ENCODE measurements at regions not wholly inside any gene's neighbourhood (a gene's known extent, or its start where the extent isn't known, plus 50 kb on each side); places are given as distances from the start of the nearest gene placed in this dataset.
"Not testable (repeated sequence)": the region's sequence is repeated elsewhere in the genome, so short reads cannot be mapped to it uniquely, and the experiment has no call there.

DNA sequence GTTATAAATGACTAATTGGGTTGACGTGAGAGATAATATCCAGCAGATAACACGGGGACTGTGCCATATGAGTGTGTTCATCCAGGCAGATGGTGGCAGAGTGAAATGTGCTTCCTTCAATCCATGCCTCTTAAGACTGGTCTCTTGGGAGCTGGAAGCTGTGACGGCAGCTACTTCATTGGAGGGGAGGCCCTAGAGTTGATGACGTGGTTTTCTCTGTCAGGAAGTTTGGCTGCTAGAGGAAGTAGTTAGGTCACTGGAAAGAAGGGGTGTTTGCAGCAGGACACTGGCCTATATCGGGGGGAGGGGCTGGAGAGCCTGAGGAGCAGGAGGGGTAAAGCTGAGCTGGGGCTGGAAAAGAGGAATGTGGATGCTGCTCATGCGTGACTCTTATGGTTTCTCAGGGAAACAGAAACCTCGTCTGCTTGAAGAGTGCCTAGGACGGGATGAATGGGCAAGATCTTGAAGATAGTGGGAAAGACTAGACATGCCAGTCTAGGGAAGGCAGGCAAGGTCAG lies 3051.6 kb downstream of the RPIA start:
- not testable (repeated sequence) for DNase-seq (ENCODE audit: low read depth); H3K4me3 ChIP-seq (ENCODE audit: control insufficient read depth, low read depth, low read length)

DNA sequence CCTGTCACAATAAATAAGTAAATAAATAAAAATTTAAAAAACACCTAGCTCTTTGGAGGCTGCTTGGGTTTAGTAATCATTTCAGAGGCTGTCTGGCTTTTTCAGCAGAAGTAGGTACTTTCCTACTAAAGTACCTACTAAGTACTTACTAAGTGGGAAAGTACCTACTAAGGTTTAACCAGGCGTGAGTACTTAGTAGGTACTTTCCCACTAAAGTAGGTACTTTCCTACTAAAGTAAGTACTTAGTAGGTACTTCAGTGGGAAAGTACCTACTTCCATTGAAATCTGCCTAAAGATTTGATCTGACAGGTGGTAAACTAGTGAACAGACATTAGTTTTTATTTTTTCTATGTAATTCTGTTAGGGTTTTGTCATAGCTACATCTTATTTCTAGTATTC lies 3052.4 kb downstream of the RPIA start:
- H3K4me3 ChIP-seq (ENCODE audit: control insufficient read depth, low read depth, low read length); DNase-seq (ENCODE audit: low read depth): not testable (repeated sequence)

DNA sequence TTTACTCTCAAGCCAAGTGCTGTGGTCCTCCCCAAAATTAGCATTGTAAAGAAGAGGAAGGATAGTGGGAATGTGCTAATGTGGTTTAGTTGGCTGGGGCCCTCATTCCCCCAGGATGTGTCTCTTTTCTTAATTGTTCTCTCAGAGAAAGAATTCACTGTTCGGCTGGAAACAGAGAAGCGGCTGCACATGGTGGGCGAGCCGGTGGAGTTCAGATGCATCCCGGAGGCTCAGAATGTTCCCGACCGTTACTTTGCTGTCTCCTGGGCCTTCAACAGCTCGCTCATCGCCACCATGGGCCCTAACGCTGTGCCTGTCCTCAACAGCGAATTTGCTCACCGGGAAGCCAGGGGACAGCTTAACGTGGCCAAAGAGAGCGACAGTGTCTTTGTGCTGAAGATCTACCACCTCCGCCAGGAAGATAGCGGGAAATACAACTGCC lies 3053.2 kb downstream of the RPIA start:
- DNase-seq (ENCODE audit: low read depth), result not testable (repeated sequence)

DNA sequence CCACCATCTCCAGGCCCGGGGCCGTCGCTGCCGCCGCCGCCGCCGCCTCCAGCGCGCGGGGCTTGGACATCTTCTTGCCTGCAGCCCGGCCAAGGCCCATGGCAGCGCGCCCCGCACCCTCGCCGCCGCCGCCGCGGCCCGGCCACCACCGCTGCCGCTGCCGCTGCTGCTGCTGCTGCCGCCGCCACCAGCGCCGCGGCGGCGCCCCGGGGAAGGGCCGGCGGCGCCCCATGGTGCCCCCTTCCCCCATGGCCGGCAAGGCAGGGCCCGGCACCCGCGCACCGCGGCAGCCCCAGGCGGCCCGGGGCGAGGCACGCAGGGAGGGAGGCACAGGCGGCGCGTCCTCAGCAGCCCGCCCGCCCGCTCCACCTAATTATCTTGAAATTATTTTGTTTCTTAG lies 3057.4 kb downstream of the RPIA start:
- H3K4me3 ChIP-seq (ENCODE audit: control insufficient read depth, low read depth, low read length), result no peak overlapping the region
- DNase-seq (ENCODE audit: low read depth), result no peak
- TF ChIP-seq, protein P1, sequence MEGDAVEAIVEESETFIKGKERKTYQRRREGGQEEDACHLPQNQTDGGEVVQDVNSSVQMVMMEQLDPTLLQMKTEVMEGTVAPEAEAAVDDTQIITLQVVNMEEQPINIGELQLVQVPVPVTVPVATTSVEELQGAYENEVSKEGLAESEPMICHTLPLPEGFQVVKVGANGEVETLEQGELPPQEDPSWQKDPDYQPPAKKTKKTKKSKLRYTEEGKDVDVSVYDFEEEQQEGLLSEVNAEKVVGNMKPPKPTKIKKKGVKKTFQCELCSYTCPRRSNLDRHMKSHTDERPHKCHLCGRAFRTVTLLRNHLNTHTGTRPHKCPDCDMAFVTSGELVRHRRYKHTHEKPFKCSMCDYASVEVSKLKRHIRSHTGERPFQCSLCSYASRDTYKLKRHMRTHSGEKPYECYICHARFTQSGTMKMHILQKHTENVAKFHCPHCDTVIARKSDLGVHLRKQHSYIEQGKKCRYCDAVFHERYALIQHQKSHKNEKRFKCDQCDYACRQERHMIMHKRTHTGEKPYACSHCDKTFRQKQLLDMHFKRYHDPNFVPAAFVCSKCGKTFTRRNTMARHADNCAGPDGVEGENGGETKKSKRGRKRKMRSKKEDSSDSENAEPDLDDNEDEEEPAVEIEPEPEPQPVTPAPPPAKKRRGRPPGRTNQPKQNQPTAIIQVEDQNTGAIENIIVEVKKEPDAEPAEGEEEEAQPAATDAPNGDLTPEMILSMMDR (conservative IDR thresholded peaks at IDR 0.05; ENCODE audit: control insufficient read depth, insufficient read depth, low read depth, low read length), result no peak

More for the DNA sequence above, 3053.2 kb downstream of the RPIA start:
- not testable (repeated sequence) for H3K4me3 ChIP-seq (ENCODE audit: control insufficient read depth, low read depth, low read length)

DNA sequence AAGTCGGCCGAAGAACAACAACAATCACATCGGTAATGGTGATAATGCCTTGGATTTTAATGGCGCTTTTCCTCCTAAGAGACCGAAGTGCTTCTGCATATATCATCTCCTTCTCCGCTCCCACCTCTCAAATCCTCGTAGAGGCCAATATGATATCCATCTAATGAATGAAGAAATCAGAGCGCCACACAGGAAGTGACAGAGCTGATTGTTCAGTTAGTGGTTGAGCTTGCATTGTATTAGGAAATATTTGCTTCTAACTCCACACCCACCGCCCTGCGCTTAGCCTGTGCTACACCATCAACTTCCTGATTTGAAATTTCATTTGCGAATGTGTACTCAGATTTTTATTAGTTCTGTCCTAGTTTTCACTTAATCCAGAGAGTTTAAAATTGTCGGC lies 3058.2 kb downstream of the RPIA start:
- not testable (repeated sequence) for H3K4me3 ChIP-seq (ENCODE audit: control insufficient read depth, low read depth, low read length); DNase-seq (ENCODE audit: low read depth)

DNA sequence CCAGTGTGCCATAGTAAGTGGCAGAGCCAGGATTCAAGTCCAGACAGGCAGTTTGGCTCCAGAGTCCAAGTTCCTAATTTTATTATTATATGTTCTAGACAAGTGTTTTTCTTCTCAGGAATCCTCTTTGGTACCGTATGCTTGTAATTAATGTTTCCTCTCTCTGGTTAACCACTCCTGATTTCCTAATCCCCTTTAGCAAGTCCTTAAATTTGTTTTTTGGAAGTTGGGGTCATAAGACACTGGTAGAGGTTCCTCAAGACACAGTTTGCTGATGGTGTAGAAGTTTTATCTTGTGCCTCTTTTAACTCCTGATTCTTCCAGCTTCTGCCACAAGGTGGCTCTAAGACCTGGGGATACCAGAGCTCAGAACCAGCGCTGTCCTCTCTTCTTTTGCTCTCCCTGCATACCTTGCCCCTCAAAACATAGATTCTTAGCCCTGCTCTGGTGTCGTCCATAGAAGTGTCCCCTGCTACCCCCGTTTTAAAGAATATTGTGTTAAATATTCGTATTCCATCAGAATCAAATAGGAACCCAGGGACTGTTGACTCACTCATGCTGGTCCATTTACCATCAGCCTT lies 3068.0 kb downstream of the RPIA start:
- not testable (repeated sequence) for DNase-seq (ENCODE audit: low read depth); H3K4me3 ChIP-seq (ENCODE audit: control insufficient read depth, low read depth, low read length)
- TF ChIP-seq, protein P1 (conservative IDR thresholded peaks at IDR 0.05; ENCODE audit: control insufficient read depth, insufficient read depth, low read depth, low read length), result peak; percentile 2

DNA sequence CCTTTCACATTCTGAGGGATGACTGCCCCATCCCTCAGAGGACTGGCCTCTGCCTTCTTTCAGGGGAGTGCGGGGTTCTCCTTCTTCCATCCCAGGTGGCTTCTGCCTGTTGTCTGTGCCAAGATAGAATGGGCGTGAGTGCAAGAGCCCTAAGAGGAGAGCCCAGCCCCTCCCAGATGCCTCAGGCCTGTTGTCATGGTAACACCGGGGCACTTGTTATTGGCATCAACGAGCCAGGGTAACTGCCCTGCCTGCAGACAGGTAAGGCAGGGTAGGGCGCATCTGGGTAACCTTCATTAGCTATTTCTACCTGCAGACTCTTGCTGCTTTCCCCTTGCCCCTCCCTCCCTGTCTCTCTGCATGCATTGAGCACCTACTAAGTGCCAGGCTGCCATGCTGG lies 3069.2 kb downstream of the RPIA start:
- DNase-seq (ENCODE audit: low read depth); H3K4me3 ChIP-seq (ENCODE audit: control insufficient read depth, low read depth, low read length): not testable (repeated sequence)

DNA sequence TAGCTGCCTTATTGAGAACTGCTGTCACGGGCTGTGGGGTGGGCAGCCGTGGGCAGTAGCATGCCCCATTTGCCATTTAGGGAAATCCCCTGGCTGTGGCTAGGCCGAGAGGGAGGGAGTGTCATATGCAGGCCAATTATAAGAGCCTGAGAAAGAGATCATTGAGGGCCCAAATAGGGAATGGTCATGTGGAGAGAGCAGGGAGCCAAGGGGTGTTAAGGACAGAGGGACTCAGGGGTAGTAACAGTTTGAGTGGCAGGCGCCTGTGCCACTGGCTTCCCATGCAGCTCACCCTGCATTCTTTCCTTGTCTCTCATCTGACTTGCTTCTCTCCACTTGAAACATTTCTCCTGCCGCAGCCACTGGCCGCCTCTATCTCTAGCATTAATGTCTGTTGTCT lies 3070.8 kb downstream of the RPIA start:
- not testable (repeated sequence) for H3K4me3 ChIP-seq (ENCODE audit: control insufficient read depth, low read depth, low read length); DNase-seq (ENCODE audit: low read depth)

DNA sequence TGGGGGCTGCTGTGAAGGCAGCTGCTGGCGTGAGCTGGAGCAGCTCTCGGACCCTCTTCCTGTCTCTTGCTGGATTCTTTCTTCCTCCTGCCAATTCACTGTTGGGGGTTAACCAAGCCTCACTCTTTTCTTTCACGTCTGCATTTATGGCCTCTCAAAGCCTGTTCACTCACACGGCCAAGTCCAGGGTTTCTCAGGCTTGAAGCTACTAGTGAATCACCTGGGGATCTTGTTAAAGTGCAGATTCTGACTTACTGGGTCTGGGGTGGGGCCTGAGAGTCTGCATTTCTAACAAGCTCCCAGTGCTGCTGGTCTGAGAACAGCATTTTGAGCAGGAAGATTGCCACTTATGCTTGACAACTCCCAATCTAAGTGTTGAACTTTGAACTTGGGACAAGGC lies 3072.2 kb downstream of the RPIA start:
- DNase-seq (ENCODE audit: low read depth); H3K4me3 ChIP-seq (ENCODE audit: control insufficient read depth, low read depth, low read length): not testable (repeated sequence)

DNA sequence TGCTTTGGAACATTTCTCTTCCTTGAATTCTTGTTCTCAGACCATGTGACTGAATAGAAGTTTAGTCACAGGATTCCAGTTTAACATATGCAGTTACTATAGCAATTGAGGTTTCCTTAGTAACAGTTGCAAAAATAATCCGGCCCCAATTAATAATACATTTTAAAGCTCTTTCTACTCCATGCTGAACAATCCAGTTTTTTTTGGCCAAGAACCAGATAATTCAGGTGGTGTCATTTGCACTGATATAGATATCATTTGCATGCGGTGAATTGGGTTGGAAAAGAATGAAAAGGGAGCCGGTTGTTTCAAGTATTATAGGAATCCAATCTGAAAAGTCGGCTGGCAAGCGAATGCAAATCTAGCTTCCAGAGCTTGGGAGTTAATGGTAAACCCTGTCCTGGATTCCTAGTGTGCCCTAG lies 3073.1 kb downstream of the RPIA start:
- peak; percentile 22 for DNase-seq (ENCODE audit: low read depth)
- H3K4me3 ChIP-seq (ENCODE audit: control insufficient read depth, low read depth, low read length), result not testable (repeated sequence)

DNA sequence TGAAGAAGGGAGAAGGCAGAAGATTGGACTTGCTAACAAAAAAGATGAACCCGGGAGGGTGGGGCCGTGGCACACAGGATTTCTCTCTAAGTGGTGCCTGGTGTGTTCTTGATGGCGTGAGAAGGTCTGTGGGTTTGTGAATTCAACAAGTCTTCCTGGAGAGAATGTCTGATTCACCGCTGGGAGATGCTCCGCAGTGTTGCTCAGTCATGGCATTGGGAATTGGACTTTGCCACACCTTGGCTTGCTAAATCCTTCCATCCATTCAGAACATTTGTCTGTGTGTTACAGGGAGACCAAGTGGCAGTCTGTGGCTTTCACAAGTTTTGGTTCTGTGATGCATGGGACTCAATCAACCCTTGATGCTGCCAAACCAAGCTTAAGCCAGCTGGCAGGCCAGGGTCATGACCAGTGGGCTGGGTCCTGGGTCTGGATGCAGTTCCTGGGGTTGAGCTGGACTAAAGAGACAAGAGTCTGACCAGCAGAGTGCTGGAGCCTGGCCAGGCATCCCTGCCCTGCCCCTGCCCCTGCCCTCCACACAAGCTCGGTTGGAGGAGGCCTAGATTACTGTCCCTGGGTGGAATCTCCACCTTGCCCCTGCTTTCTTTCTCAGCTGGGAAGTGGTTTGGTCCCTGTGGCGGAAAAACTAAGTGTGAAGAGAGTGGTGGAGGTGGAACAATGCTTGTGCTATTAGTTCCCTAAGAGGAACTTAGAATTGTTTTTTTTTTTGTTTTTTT lies 3073.7 kb downstream of the RPIA start:
- H3K4me3 ChIP-seq (ENCODE audit: control insufficient read depth, low read depth, low read length); DNase-seq (ENCODE audit: low read depth): not testable (repeated sequence)

DNA sequence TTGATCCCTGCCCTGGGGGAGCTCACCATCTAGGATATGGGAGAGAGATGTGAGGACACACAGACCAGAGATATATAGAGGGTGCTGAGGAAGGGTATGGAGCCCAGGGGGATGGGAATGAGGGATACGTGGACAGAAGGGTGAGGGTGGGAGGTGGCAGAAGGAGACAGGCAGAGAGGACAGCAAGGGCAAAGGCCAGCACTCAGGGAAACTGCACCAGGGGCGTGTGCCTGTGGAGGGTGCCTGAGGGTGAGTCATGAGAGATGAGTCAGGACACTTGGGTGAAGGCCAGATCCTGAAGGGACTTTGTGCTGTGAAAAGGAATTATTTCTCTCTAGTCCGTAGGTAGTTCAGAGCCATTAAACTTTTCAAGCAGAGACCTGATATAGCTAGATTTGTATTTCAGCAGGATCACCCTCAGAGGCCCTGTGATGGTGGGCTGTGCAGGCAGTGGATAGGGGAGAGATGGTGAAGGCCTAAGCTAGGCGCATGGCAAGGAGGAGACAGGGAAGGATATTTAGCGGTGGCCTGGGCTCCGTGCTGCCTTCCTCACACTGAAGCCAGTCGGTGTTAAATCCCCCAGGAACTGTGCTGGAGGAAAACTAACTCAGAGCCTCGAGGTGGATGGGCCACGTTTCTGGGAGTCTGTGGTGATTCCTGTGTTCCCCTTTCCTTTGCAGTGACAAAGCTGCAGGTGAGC lies 3075.0 kb downstream of the RPIA start:
- H3K4me3 ChIP-seq (ENCODE audit: control insufficient read depth, low read depth, low read length), result not testable (repeated sequence)
- peak; percentile 79 for DNase-seq (ENCODE audit: low read depth)

DNA sequence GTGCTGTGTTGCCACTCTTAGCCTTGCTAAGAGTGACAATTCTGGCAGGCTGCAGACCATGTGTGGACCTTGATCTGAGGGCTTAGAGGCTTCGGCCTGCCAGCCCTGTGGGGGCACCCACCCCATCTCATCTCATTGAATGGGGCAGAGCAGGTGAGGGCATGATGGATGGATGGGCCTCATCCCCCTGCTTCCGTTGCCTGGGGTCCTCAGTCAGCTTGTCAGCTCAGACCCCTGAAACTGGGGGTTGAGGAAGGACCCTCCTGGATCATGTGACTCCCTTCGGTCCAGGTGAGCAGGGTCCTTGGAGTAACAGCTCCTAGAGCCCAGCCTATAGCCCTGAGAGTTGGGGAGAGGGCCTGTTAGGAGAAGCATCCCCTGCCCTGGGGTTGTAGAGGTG lies 3076.8 kb downstream of the RPIA start:
- not testable (repeated sequence) for H3K4me3 ChIP-seq (ENCODE audit: control insufficient read depth, low read depth, low read length); DNase-seq (ENCODE audit: low read depth)

DNA sequence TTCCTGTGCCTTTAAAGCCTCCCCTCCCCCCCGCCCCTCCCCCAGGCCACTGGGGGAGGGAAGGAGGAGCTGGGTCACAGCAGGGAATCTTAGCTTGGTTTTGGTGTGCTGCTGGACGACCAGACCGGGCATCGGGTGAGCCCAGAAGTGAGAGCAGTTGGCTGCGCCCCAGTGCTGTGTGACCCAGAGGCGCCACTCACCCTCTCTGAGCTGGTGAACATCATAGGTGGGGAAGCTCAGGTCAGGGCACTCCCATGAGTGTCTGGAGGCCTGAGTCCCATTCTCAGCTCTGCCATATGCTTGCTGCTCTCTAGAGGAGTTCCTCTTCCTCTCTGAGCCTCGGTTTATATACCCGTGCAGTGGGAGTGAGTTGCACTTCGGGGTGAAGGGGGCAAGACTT lies 3077.5 kb downstream of the RPIA start:
- not testable (repeated sequence) for H3K4me3 ChIP-seq (ENCODE audit: control insufficient read depth, low read depth, low read length); DNase-seq (ENCODE audit: low read depth)

DNA sequence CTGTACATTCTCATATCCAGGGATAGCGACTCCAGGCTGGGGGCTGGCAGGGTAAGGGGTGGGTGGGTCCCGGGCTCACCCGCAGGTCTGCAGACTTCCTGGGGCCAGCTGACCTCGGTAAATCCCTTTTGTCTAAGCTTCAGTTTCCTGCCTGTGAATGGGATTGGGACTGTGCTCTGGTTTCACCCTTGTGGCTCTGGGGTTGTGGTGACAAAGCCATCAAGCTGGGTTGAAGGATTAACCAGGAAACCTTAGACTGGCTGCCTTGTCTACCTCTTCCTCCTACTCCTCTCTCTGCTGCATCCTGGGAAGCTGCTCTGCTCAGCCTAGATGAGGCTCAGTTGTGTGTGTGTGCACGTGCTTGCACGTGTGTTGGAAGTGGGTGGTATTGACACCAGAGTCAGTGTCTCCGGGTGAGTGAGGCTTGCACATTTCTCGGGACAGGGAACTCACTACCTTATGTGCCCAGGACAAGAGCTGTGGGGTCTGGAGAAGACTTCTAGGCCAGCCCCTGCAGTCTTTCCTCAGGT lies 3078.6 kb downstream of the RPIA start:
- not testable (repeated sequence) for DNase-seq (ENCODE audit: low read depth); H3K4me3 ChIP-seq (ENCODE audit: control insufficient read depth, low read depth, low read length)

DNA sequence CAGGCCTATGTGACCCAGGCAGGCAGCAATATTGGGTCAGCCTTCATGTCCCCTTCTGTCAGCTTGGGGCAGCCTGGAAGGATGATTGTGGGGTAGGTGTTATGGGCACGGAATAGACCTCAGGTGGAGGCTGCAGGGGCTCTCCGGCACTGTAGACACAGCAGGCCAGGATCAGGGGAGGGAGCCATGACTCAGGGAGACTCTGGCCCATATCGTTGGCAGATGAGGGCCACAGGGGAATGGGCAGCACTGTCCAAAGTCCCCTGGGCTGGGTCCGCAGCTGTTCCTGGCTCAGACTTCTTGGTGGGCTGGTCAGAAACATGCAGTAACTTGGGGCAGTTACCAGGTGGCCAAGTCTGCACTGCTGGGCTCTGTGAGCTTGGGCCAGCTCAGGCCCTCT lies 3080.1 kb downstream of the RPIA start:
- not testable (repeated sequence) for H3K4me3 ChIP-seq (ENCODE audit: control insufficient read depth, low read depth, low read length)

More for the DNA sequence above, 3080.1 kb downstream of the RPIA start:
- DNase-seq (ENCODE audit: low read depth), result not testable (repeated sequence)
